Right lobe of liver (tissue), 4 donors: ENCODE measurements at regions not wholly inside any gene's neighbourhood (a gene's known extent, or its start where the extent isn't known, plus 50 kb on each side); places are given as distances from the start of the nearest gene placed in this dataset.

ENCODE experiments used
- CTCF ChIP-seq, 4 donors: fragments of 200-600 bp in 3 of 4; fragments of 450-650 bp in 1 of 4; IDR thresholded peaks; one replicate each; pipeline versions ENCODE4 v1.5.1 to v1.8.0; 2016 to 2022; ENCODE audit warnings: antibody characterized with exemption in 4 of 4, mild to moderate bottlenecking in 2 of 4
- POLR2A ChIP-seq: fragments of 450-650 bp; IDR thresholded peaks from one replicate; pipeline ENCODE4 v1.6.1; 2017; ENCODE audit warnings: antibody characterized with exemption, mild to moderate bottlenecking
- donor health status: DM: no; HTN: no; CAD: no.
- donor health status: DM: no; HTN: no; CAD: no.
- donor health status: DM: no; HTN: yes; CAD: no.

GRCh38 chr2:149664896-149665295, 77.3 kb upstream of the MMADHC start:
- TF ChIP-seq CTCF (IDR thresholded peaks at IDR 0.05), result no peak
- TF ChIP-seq POLR2A, result no peak
